AG09309 (cell line): ENCODE measurements at regions not wholly inside any gene's neighbourhood (a gene's known extent, or its start where the extent isn't known, plus 50 kb on each side); places are given as distances from the start of the nearest gene placed in this dataset.

Source experiments
- DNase-seq: peaks from one replicate; pipeline ENCODE4 v3.0.0-alpha.2; 2010; ENCODE audit warnings: low read depth
- H3K4me3 ChIP-seq: 2 replicates; pipeline ENCODE4 v1.5.1; 2011; ENCODE audit warnings: mild to moderate bottlenecking, low read depth, low read length, moderate library complexity; ENCODE audit not compliant: control insufficient read depth
- TF ChIP-seq, protein P1 (sequence below): IDR thresholded peaks from 2 replicates; pipeline ENCODE4 v1.5.1; 2011; ENCODE audit warnings: mild to moderate bottlenecking, low read depth, low read length, inconsistent platforms; ENCODE audit not compliant: insufficient read depth, control insufficient read depth; ENCODE audit errors: missing control alignments

DNA sequence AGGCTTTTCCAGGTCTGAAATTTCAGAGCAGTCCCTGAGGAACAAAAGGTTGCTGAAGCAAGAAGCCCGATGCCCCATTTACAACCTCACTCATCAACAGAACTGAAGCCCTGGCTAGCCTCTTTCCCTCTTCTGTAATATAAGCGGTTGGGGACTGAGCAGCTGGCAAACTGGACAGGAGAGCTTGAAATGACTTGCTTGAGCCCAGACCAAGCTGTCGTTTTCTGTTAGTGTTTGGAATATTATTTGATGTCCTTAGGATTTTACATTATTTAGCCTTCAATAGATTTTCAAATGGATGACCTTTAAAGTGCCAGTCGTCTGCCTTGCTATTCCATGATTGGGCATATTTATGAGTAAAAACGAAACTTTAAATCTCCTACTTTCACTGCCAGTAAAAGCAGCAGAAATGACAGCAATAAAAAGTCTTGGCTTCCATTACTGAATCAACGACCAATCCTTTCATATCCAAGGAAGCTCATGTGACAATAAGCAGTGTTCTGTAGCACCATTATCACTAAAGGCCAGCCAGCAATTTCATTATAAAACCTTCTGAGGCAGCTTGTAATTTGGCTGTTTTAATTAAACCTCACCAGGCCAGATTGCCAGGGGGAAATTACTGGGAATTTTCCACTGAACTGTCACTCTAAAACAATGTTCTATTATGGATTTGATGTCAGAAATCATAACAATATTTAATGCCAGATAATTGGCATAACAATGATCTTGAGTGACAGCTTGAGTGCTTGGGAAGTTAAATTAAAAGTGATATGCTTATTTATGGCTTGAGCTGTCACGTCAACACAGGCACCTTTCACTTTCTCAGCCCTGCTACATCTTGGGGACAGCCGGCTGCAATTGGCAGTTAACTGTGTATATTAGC, 85.9 kb downstream of the LSMEM1 start:
- no peak for DNase-seq
- TF ChIP-seq, protein P1, sequence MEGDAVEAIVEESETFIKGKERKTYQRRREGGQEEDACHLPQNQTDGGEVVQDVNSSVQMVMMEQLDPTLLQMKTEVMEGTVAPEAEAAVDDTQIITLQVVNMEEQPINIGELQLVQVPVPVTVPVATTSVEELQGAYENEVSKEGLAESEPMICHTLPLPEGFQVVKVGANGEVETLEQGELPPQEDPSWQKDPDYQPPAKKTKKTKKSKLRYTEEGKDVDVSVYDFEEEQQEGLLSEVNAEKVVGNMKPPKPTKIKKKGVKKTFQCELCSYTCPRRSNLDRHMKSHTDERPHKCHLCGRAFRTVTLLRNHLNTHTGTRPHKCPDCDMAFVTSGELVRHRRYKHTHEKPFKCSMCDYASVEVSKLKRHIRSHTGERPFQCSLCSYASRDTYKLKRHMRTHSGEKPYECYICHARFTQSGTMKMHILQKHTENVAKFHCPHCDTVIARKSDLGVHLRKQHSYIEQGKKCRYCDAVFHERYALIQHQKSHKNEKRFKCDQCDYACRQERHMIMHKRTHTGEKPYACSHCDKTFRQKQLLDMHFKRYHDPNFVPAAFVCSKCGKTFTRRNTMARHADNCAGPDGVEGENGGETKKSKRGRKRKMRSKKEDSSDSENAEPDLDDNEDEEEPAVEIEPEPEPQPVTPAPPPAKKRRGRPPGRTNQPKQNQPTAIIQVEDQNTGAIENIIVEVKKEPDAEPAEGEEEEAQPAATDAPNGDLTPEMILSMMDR, result no peak

DNA sequence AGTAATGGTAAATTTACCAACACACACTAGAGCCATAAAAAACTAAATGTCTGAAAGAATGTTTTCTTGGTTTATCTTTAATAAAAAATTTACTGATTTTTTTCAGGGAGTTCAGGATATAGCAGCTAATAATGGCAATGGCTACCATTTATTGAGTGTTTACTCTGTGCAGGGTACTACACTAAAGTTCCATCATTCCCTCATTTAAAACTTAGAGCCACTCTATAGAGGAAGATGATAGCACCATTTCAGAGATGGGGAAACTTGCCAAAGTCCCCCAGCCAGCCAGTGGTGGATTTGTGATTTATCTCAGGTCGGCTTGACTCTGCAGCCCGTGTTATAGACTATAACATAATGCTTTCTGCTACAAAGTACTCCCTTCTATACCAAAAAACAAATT, 86.6 kb downstream of the LSMEM1 start:
- TF ChIP-seq, protein P1, result no peak
- no peak for DNase-seq
- no peak overlapping the region for H3K4me3 ChIP-seq

More for the DNA sequence above, 85.9 kb downstream of the LSMEM1 start:
- no peak overlapping the region for H3K4me3 ChIP-seq

DNA sequence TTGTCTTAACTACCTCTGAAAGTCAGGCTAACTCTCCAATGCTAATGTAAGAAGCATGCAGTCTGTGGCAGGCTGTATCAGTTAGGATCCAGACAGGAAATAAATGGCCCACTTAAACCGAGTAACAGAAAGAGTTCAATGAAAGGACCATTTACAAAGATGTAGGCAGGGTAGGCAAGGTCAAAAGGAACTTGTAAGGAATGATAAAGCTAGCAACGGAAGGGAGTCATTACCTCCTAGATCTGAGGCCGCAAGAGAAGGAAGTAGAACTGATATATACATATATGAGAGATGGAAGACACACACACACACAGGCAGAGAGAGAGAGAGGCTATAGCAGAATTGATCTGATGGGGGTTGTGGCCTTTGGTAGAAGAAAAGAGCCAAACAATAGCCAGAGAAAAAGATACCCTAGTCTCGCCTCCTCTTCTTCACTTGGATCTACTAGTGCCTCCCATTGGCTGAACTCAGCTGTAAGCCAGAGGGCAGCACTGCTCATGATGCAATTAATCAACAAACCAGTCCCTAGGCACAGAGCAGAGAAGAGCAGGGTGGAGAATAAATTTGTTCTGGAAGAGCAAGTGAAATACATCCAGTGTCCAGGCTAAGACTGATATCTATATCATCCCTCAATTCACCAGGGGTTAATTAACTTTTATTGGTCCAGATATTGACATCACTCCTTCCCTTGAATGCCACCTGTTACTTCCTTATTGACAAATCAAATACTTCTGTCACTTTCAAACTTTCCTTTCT, 91.2 kb downstream of the LSMEM1 start:
- no peak for DNase-seq
- TF ChIP-seq, protein P1, result no peak
- no peak overlapping the region for H3K4me3 ChIP-seq

DNA sequence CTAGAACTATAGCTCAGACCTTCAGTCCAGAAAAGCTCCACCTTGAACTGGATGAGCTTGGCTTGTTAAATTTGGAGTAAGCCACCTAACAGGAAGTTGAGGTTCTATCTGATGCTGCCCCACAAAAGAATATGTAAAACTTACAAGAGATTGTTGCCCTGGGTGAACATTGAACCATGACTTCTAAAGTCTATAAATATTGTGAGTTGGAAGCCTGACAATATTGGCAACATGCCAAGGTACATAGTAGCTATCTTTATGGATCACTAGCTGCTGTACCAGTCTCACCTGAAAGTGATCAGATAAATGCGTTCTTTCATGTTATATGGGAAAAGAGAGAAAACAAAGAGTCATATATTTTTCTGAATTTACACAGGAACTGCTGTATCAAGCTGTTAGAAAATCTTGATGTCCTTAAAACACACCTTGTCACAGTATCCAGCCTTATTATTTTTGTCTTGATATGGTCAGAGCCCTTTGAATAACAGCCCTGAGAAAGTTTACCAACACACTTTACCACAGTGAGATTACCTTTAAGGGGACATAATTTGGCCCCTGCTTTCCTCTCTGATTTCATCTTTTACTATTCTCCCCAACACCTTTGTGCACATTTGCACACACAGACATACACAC, 92.0 kb downstream of the LSMEM1 start:
- no peak for DNase-seq
- TF ChIP-seq, protein P1, result no peak
- no peak overlapping the region for H3K4me3 ChIP-seq

DNA sequence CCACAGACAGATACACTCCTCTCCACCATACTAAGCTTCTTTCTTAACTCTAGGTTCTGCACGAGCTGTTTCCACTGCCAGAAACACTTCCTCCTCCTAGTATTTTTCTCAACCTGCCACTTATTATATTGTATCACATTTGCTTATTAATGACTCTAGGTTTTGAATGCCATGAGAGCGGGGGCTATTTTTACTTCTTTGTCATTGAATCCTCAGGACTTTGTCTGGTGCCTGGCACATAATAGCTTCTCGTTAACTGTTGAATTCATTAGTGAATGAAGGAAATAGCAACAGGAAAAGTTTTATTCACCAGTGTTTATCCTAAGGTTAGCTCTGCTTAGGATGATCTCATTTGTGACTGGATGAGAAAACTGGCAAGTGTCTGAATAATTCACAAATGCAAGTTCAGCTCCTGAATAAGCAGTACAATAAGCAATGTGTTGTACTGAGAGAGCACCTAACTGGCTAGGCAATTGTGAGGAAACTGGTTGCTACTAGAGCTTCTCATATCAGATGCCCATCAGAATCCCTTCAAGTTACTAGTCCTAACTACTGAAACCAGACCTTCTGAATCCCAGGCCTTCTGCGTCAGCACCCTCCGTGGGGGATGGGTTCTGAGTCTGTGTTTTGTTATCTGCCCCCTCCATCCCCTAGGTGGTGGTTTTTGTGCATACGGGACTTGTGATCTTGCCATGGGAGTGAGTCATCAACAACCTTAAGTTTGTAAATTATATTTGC, 92.7 kb downstream of the LSMEM1 start:
- no peak for DNase-seq
- TF ChIP-seq, protein P1, result no peak
- no peak overlapping the region for H3K4me3 ChIP-seq

DNA sequence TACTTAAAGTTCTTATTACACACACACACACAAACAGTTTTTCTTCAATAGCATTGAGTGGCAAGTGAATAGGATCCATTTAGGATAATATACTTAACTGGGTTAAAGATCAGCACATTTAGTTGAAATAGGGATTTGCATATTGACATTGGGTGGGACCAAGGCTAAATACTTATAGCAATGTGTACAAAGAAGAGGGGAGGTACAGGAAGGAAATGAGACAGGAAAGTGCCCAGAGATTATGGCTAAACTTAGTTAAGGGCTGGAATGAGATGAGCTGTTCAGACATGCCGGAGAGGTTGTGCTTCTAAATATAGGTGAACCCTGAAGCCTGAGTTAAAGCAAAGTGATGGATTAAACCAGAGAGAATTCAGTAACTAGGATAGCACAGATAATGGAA, 95.1 kb downstream of the LSMEM1 start:
- TF ChIP-seq, protein P1, result no peak
- H3K4me3 ChIP-seq, result no peak overlapping the region
- DNase-seq, result no peak
